Stimulated activated CD4-positive, alpha-beta T cell treated with anti-CD3 and anti-CD28 coated beads, TNF-alpha, amount 100 ng/mL, for 1 hour (primary cell): ENCODE measurements at regions not wholly inside any gene's neighbourhood (a gene's known extent, or its start where the extent isn't known, plus 50 kb on each side); places are given as distances from the start of the nearest gene placed in this dataset.

ENCODE experiments used
- DNase-seq, 3 donors: peaks; one replicate each; pipeline ENCODE4 v3.0.0-alpha.2; 2020; ENCODE audit warnings: low read depth in 3 of 3, low spot score in 1 of 3

GRCh38 chr2:120968307-120969015, 232.8 kb downstream of the GLI2 start:
- no peak for DNase-seq

- DNase-seq: no peak
Observed at GRCh38 chr2:120969613-120970355, 234.1 kb downstream of the GLI2 start.

GRCh38 chr2:120971866-120972265, 236.2 kb downstream of the GLI2 start:
- no peak for DNase-seq

- DNase-seq: no peak
Observed at GRCh38 chr2:120972286-120972685, 236.6 kb downstream of the GLI2 start.

- DNase-seq: no peak
Observed at GRCh38 chr2:120973196-120973595, 237.5 kb downstream of the GLI2 start.

- no peak for DNase-seq
Observed at GRCh38 chr2:120974950-120975349, 239.3 kb downstream of the GLI2 start.

GRCh38 chr2:120976501-120977307, 241.0 kb downstream of the GLI2 start:
- DNase-seq: no peak

- DNase-seq: no peak
Observed at GRCh38 chr2:120977582-120978358, 242.1 kb downstream of the GLI2 start.

- no peak for DNase-seq
Observed at GRCh38 chr2:120978359-120979050, 242.8 kb downstream of the GLI2 start.

- DNase-seq: no peak
Observed at GRCh38 chr2:120979398-120979797, 243.7 kb downstream of the GLI2 start.

- DNase-seq: no peak
Observed at GRCh38 chr2:120979921-120980320, 244.3 kb downstream of the GLI2 start.

- no peak for DNase-seq
Observed at GRCh38 chr2:120981443-120981842, 245.8 kb downstream of the GLI2 start.

GRCh38 chr2:120982598-120982997, 246.9 kb downstream of the GLI2 start:
- no peak for DNase-seq

- no peak for DNase-seq
Observed at GRCh38 chr2:120983344-120983743, 247.7 kb downstream of the GLI2 start.

- no peak for DNase-seq
Observed at GRCh38 chr2:120984046-120984445, 248.4 kb downstream of the GLI2 start.

- no peak for DNase-seq
Observed at GRCh38 chr2:120984452-120985173, 248.9 kb downstream of the GLI2 start.

GRCh38 chr2:120985174-120985996, 249.7 kb downstream of the GLI2 start:
- no peak for DNase-seq

- DNase-seq: no peak
Observed at GRCh38 chr2:120985997-120986651, 250.5 kb downstream of the GLI2 start.
